Lung microvascular endothelial cell (primary cell): ENCODE measurements at regions not wholly inside any gene's neighbourhood (a gene's known extent, or its start where the extent isn't known, plus 50 kb on each side); places are given as distances from the start of the nearest gene placed in this dataset.
A peak's percentile ranks its signal among the peaks of the same experiment; 100 is the strongest.

Experiments used
- DNase-seq, 2 donors: peaks; one replicate each; pipeline versions ENCODE4 v3.0.0 to v3.0.0-alpha.2; 2010; ENCODE audit warnings: low read depth in 2 of 2

- peak; percentile 60 to 61 for DNase-seq
Measured at GRCh38 chr3:87350367-87351199, 74.2 kb upstream of the POU1F1 start.

- DNase-seq = no peak
Measured at GRCh38 chr3:87349833-87350232, 73.4 kb upstream of the POU1F1 start.

DNA sequence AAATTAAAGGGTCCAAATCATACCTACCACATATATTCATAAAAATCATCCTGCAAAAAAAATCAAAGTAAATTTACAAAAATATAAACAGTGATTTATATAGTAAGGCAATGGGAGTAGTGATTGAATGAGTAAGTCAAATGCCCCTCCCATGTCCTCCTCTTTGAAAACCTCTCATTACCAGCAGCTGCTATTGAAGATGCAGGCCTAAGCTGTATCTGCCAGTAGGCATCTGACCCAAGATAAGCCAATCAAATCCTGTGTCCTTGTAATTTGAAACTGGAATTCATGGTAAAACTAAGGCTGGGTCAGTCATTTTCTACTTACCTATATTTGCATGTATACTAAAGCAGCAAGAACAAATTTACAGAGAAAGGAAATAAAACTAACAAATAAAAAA is 60.4 kb upstream of the POU1F1 start:
- peak in 1 of 2 donors; percentile 34 for DNase-seq

- DNase-seq = no peak
Measured at GRCh38 chr3:87335931-87336330, 59.5 kb upstream of the POU1F1 start.

DNA sequence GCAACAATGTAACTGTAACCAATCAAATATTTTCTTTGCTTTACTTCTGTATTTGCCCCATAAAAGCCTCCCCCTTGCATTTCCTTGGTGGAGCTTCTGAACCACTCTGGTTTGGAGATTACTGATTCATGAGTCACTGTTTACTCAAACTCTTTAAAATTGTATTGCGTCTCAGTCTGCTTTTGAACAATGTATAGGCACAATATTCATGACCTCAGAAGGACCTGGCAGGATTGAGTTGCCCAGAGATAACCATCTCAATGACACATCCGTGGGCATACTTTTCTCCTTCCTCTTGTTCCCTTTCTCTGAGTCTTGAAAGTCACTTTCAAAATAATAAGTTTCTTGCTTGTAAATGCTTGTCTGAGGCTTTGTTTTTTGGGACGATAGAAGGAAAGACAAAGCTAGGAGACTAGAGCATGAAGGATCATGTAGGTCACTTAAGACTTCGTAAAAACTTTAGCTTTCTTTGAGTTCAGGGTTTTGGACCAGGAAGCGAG is 57.1 kb upstream of the POU1F1 start:
- peak in 1 of 2 donors; percentile 76 for DNase-seq

DNA sequence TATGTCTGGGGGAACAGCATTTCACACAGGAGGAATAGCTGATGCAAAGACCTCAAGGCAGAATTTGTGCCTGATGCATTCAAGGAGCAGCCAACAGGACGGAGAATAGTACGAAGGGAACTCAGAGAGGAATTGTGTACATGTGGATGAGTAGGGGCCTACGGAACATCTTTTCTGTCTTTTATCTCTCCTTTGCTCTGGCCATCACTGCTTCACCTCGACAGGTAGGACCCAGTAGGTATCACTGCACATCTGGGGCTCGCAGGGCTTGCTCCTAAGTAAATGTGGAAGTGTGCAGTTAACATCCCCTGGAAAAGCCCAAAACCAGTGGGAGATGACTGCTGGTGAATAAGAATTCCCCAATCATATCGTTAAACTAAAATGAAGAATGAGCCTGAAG is 56.4 kb upstream of the POU1F1 start:
- no peak for DNase-seq

DNA sequence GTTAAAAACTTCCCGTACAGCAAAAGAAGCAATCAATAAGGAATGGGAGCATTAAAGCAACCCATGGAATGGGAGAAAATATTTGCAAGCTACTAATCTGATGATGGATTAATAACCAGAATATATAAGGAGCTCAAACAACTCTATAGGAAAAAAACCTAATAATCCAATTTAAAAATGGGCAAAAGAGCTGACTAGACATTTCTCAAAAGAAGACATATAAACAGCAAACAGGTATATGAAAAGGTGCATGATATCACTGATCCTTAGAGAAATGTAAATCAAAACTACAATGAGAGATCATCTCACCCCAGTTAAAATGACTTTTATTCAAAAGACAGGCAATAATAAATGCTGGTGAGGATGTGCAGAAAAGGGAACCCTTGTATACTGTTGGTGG is 52.7 kb upstream of the POU1F1 start:
- no peak for DNase-seq
